Effector memory CD8-positive, alpha-beta T cell (primary cell): ENCODE measurements at regions not wholly inside any gene's neighbourhood (a gene's known extent, or its start where the extent isn't known, plus 50 kb on each side); places are given as distances from the start of the nearest gene placed in this dataset.
A peak's percentile ranks its signal among the peaks of the same experiment; 100 is the strongest.

Source experiments
- ATAC-seq: fragments of 150-1000 bp; cut with Tn5 transposase; replicated peaks from 2 replicates; pipeline ENCODE4 v1.10.0; 2021; ENCODE audit warnings: mild to moderate bottlenecking, moderate library complexity
- DNase-seq, 3 experiments: peaks; one replicate each; pipeline ENCODE4 v3.0.0; 2021
- H3K27ac Mint-ChIP-seq, 2 donors: one replicate each; pipeline ENCODE4 v1.8.0; 2022; ENCODE audit warnings: mild to moderate bottlenecking in 2 of 2, mixed read lengths in 2 of 2, moderate library complexity in 2 of 2
- H3K27me3 Mint-ChIP-seq, 2 donors: one replicate each; pipeline ENCODE4 v1.8.0; 2022; ENCODE audit warnings: mixed read lengths in 2 of 2
- H3K36me3 Mint-ChIP-seq: one replicate; pipeline ENCODE4 v1.8.0; 2022; ENCODE audit warnings: mild to moderate bottlenecking, moderate library complexity, mixed read lengths; ENCODE audit not compliant: insufficient read depth
- H3K4me1 Mint-ChIP-seq, 2 donors: one replicate each; pipeline ENCODE4 v1.8.0; 2022; ENCODE audit warnings: low read depth in 2 of 2, mixed read lengths in 2 of 2
- H3K4me3 Mint-ChIP-seq, 2 donors: one replicate each; pipeline ENCODE4 v1.8.0; 2022; ENCODE audit warnings: mild to moderate bottlenecking in 2 of 2, mixed read lengths in 2 of 2, moderate library complexity in 2 of 2
- H3K9me3 Mint-ChIP-seq, 2 donors: one replicate each; pipeline ENCODE4 v1.8.0; 2022; ENCODE audit warnings: mixed read lengths in 2 of 2

DNA sequence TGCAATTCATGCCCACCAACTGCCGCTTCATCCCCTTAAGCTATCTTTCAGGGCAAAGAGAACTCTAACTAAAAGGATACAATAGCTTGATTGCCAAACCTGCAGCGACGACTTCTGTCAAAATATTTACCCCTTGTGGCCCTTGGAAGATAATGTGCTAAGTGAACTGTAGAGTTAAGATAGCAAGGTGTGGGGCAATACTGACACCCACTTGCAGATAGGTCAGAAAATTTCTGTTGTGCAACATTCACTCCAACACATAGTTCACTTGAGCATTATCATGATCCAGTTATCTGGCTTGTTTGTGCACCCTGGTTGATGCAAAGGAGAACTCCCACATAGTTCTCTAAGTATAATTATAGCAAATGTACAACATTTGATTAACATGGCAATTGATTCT is 55.6 kb downstream of the RHOXF2B start:
- Mint-ChIP-seq H3K4me3 (no peak overlapping the region), H3K9me3 (no peaks in the 10 kb centered on the region), H3K27me3 (peaks cover 13 to 34% of the 10 kb centered on the region in 2 donors), H3K4me1 (no peaks in the 10 kb centered on the region), H3K27ac (no peak overlapping the region), H3K36me3 (no peaks in the 10 kb centered on the region)
- ATAC-seq (no peak), DNase-seq (no peak)

DNA sequence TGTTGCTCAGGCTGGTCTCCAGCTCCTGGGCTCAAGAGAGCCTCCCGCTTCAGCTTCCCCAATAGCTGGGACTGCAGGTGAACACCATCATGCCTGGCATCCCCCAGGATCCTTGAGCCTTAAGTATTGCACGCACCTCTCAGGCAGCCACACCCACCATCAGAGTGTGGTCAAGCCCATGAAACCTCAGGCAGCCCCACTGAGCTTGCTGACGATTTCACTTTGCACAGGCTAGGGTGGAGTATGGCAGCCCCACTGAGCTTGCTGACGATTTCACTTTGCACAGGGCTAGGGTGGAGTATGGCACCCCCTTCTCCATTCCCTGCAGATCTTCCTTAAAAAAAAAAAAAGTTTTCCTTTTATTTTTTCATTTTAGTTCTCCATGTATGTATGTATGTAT is 57.2 kb downstream of the RHOXF2B start:
- Mint-ChIP-seq H3K9me3 (no peaks in the 10 kb centered on the region), H3K27me3 (peaks cover 19 to 42% of the 10 kb centered on the region in 2 donors), H3K4me1 (peaks cover 7 to 10% of the 10 kb centered on the region in 2 donors), H3K4me3 (no peak overlapping the region), H3K27ac (no peak overlapping the region), H3K36me3 (peaks cover 8% of the 10 kb centered on the region)
- DNase-seq, result no peak
- no peak for ATAC-seq

DNA sequence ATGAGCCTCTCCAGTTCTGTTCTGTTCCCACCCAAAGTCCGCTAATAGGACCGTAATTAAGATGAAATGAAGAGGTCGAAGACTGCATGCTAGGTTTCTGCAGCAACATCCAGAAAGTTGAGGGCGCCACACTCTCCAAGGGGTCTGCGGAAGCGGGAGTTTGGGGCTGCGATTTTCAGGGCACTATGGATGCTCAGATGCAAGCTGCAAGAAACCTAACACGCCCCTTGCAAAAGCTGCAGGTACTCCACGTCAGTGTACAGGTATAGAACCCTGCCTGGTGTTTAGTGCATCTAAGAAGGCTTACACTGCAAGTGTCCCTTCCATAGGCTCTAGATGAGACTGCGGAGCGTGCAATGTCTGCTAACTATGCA is 61.4 kb downstream of the RHOXF2B start:
- DNase-seq (no peak), ATAC-seq (no peak)
- Mint-ChIP-seq H3K27ac (peak overlapping the region in 1 of 2 donors; percentile 67), H3K4me1 (peaks cover 12 to 16% of the 10 kb centered on the region in 2 donors), H3K4me3 (peak overlapping the region; percentile 76 to 85), H3K9me3 (no peaks in the 10 kb centered on the region), H3K27me3 (peaks cover 30 to 43% of the 10 kb centered on the region in 2 donors), H3K36me3 (peaks cover 13% of the 10 kb centered on the region)

DNA sequence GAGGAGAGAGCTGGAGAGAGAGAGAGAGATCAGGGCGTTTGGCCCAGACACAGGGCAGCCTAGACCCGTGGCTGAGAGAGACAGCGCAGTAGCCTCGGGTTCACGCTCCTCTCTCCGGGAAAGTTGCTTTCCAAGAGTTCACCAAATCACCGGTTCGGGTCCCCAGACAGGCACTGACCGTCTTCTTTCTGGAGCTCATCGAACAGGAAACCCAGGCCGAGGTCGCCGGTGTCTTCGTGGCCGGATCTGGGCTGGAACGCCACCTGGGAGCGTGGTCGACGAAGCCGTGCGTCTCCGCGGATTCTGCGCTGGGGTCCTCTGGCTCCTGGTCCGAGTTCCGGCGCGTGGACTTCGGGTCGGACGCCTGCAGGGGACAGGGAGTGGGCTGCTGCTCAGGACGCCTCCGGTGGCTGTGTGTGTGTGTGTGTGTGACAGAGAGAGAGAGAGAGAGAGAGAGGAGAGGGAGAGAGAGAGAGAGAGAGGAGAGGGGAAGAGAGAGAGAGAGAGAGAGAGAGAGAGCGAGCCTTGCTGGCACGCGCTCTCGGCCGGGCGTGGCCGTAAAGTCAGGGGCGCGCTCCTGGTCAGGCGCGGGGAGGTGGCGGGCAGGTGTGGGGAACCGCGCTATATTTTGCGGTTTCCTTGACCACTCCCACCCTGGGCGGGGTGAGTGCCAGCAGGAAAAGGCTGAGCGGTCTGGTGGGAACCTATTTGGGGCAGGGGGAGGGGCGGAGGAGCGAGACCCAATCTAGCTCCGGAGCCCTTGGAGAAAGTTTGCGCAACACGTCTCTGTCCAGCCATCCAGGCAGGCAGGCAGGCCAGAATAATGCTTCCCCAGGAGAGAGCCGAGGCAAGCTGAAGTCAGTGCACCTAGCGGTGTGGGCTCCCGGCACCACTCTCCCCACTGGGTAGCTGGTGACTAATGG is 62.1 kb downstream of the RHOXF2B start:
- DNase-seq, result no peak
- Mint-ChIP-seq H3K36me3 (peaks cover 13% of the 10 kb centered on the region), H3K27ac (peak overlapping the region; percentile 67 to 82), H3K9me3 (no peaks in the 10 kb centered on the region), H3K27me3 (peaks cover 31 to 43% of the 10 kb centered on the region in 2 donors), H3K4me1 (peaks cover 12 to 16% of the 10 kb centered on the region in 2 donors), H3K4me3 (peak overlapping the region; percentile 76 to 85)
- peak; percentile 26 for ATAC-seq

DNA sequence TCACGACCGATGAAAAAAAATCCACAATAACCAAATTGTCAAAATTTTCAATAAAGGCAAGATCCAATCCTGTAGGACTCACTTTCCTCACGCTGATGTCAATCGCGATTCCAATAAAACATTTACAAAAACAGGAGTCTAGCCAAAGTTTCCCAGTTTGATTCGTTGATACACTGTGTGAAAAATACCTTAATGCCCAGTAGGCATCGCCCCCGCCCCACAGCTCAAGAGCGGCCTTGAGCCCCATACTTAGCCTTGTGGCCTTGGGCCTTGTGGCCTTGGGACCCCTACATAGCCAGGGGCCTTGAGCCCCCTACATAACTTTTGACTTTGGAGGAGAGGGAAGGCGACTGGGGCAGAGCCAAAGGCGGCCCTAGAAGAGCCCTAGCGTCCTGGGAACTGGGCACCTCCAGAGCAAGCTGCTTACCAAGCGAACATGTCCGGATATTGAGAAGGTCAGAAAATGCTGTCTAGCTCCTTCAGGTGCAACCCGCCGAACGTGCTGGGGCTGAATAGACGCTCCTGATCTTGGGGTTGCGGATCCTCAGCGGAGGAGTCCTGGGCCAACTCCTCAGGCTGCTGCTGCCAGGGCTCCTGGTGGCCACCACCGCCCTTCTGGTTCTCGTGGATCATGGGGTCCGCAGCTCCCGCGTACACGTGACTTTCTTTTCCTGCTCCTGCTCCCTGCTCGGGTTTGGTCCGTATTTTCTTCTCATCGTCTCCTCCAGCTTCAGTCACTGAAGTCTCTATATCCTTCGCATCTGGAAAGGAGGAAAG is 62.9 kb downstream of the RHOXF2B start:
- H3K9me3 Mint-ChIP-seq, result no peaks in the 10 kb centered on the region
- peaks cover 12 to 16% of the 10 kb centered on the region in 2 donors for H3K4me1 Mint-ChIP-seq
- ATAC-seq (no peak), DNase-seq (no peak)
- peaks cover 32 to 39% of the 10 kb centered on the region in 2 donors for H3K27me3 Mint-ChIP-seq
- peak overlapping the region in 1 of 2 donors; percentile 82 for H3K27ac Mint-ChIP-seq
- peak overlapping the region; percentile 76 to 85 for H3K4me3 Mint-ChIP-seq
- H3K36me3 Mint-ChIP-seq, result peaks cover 13% of the 10 kb centered on the region

DNA sequence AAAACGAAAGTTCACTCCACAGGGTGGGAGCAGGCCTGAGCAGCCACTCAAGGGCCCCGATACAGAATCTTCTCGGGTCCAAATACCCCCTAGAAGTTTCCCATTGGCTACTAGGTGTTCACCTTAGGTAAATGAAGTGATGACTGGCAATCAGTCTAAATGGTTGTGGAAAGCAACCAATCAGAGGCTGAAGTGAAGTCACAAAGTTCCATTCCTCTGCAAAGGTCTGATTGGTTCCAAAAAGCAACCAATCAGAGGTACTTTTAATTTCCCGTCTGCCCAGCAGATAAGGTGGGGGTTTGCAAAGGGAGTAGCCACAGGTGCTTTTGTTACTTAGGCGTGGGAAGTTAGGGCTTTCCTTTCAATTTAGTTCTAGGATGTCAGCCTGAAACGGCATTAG is 58.2 kb upstream of the NKAP start:
- H3K36me3 Mint-ChIP-seq, result no peaks in the 10 kb centered on the region
- ATAC-seq, result no peak
- DNase-seq, result no peak
- H3K4me1 Mint-ChIP-seq, result peaks cover 12 to 15% of the 10 kb centered on the region in 2 donors
- H3K4me3 Mint-ChIP-seq, result no peak overlapping the region
- peaks cover 30 to 50% of the 10 kb centered on the region in 2 donors for H3K27me3 Mint-ChIP-seq
- no peak overlapping the region for H3K27ac Mint-ChIP-seq
- H3K9me3 Mint-ChIP-seq, result no peaks in the 10 kb centered on the region

DNA sequence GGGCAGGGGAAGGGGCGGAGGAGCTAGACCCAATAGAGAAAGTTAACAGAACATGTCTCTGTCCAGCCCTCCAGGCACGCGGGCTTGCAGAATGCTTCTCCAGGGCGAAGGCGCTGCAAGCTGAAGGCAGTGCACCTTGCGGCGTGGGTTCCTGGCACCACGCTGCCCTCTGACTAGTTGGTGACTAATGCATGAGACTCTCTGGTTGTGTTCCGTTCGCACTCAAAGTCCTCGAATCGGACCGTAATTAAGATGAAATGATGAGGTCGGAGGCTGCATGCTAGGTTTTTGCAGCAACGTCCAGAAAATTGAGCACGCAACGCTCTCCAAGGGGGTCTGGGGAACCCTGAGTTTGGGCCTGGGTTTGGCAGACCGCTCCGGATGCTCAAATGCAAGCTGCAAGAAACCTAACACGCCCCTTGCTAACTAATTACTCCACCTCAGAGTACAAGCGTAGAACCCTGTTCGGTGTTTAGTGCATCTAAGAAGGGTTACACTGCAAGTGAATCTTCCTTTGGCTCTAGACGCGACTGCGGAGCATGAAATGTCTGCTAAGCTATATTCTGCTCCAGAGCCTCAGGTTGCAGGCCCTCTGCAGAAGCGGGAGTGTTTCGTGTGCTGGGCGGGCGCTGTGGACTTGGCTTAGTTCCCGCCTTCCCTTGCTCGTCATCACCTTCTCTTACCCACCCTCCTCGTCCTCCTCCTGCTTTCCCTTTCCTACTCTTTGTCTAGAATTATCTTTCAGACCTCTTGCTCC is 57.1 kb upstream of the NKAP start:
- DNase-seq, result no peak
- H3K4me1 Mint-ChIP-seq, result peaks cover 12 to 15% of the 10 kb centered on the region in 2 donors
- H3K27me3 Mint-ChIP-seq, result peaks cover 41 to 61% of the 10 kb centered on the region in 2 donors
- peak; percentile 40 for ATAC-seq
- H3K27ac Mint-ChIP-seq, result no peak overlapping the region
- peak overlapping the region; percentile 60 to 67 for H3K4me3 Mint-ChIP-seq
- H3K36me3 Mint-ChIP-seq, result no peaks in the 10 kb centered on the region
- no peaks in the 10 kb centered on the region for H3K9me3 Mint-ChIP-seq

DNA sequence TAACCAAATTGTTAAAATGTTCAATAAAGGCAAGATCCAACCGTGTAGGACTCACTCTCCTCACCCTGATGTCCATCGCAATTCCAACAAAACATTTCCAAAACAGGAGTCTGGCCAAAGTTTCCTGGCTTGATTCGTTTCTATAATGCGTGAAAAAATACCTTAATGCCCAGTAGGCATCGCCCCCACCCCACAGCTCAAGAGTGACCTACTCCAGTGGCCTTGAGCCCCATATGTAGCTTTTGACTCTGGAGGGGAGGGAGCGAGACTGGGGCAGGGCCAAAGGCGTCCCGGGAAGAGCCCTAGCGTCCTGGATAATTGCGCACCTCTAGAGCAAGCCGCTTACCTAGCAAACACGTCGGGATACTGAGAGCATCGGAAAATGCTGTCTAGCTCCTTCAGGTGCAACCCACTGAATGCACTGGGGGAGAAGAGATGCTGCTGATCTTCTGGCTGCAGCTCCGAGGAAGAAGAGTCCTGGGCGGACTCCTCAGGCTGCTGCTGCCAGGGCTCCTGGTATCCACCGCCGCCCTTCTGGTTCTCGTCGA is 55.6 kb upstream of the NKAP start:
- Mint-ChIP-seq H3K27ac (no peak overlapping the region), H3K27me3 (peaks cover 54 to 76% of the 10 kb centered on the region in 2 donors), H3K36me3 (no peaks in the 10 kb centered on the region), H3K9me3 (no peaks in the 10 kb centered on the region), H3K4me1 (peaks cover 12 to 15% of the 10 kb centered on the region in 2 donors), H3K4me3 (no peak overlapping the region)
- no peak for ATAC-seq
- no peak for DNase-seq

DNA sequence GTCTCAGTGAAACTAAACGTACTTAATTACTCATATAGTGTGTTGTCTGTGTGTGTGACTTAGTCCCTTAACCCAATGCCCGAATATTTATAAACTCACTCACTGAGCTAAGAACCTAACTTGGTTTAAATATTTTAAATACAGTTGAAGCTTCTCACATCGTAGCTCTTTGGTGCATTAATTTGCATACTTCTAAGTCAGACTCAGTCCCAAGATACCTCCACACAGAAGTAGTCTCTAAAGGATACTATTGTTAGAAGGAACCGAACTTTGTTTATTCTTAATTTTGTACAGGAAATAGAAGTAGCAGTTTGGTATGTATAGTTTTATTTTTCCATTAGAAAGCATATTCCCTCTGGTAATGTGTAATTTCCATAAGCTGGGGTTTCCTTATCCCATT is 54.0 kb upstream of the NKAP start:
- no peaks in the 10 kb centered on the region for H3K36me3 Mint-ChIP-seq
- ATAC-seq (no peak), DNase-seq (no peak)
- H3K27me3 Mint-ChIP-seq, result peaks cover 63 to 82% of the 10 kb centered on the region in 2 donors
- peaks cover 12 to 15% of the 10 kb centered on the region in 2 donors for H3K4me1 Mint-ChIP-seq
- no peak overlapping the region for H3K27ac Mint-ChIP-seq
- H3K9me3 Mint-ChIP-seq, result no peaks in the 10 kb centered on the region
- H3K4me3 Mint-ChIP-seq, result no peak overlapping the region

DNA sequence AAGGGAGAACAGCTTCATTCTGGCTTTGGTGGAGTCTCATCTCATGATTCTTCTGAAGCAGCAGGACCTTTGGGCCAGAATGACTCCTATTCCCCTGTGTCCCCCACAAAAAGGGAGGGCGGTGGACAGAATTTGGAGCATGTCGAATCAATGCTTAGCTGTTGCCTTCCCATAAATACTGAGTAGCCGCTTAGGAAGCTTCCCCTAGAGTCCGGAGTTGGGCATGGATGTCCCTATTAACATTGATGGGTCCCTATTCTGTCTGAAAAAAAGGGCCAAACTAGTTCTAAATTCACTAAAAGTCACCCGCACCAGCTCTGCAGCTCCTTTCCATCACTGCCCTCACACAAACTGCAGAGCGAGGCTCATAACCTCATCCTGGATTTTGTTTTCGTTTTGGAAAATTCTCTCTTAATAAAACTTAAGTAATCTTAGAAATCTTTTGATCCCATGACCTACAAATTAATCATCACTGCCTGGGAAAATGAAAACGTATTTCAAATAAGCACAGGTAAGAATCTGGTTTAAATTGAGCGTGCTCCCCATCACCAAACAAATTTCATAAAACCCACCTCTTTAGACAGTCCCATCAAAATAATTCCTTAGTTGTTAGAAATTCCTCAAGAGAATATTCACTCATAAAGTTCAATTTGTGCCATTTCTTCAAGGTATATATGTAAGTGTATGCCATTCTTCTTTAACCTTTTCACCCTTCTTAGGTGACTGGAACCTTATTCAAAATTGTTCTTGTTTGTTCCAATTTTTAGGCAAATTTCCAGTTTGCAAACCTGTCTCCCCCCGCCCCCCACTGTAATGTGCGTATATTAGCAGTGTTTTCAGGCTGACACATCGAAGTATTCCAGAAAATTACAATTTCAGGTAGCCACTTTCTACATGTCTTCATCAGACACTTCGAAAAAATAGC is 53.3 kb upstream of the NKAP start:
- no peak for ATAC-seq
- DNase-seq, result no peak
- Mint-ChIP-seq H3K27ac (no peak overlapping the region), H3K36me3 (no peaks in the 10 kb centered on the region), H3K9me3 (no peaks in the 10 kb centered on the region), H3K4me3 (no peak overlapping the region), H3K4me1 (peaks cover 12 to 15% of the 10 kb centered on the region in 2 donors), H3K27me3 (peaks cover 67 to 83% of the 10 kb centered on the region in 2 donors)

DNA sequence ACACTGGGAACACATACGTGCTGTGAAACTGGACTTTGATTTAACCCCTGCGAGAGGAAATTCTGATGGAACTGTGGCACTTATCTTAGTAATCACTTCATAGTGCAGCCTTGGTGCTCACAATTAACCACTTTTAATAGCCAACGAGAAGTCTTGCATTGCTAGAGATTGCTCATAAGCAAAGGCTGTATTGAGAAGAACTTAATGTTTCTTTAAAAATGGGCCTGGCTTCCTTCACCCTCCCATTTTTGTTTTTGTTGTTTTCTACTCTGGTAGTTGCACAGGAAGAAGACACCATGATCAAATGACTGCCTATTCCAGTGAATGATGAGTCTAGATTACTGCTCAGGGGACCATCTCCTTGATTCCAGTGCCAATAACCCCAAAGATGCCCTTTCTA is 52.5 kb upstream of the NKAP start:
- H3K27me3 Mint-ChIP-seq, result peaks cover 67 to 85% of the 10 kb centered on the region in 2 donors
- H3K9me3 Mint-ChIP-seq, result no peaks in the 10 kb centered on the region
- no peaks in the 10 kb centered on the region for H3K36me3 Mint-ChIP-seq
- no peak overlapping the region for H3K27ac Mint-ChIP-seq
- no peak for ATAC-seq
- no peak for DNase-seq
- H3K4me1 Mint-ChIP-seq, result peaks cover 10 to 16% of the 10 kb centered on the region in 2 donors
- H3K4me3 Mint-ChIP-seq, result no peak overlapping the region
